DMS 273 treated with DMSO at 0.1 percent for 48 hours (cell line): ENCODE measurements at regions not wholly inside any gene's neighbourhood (a gene's known extent, or its start where the extent isn't known, plus 50 kb on each side); places are given as distances from the start of the nearest gene placed in this dataset.
A peak's percentile ranks its signal among the peaks of the same experiment; 100 is the strongest.
"Not testable (repeated sequence)": the region's sequence is repeated elsewhere in the genome, so short reads cannot be mapped to it uniquely, and the experiment has no call there.

ENCODE experiments used
- DNase-seq: peaks from one replicate; lab custom pipeline; 2025; lab: John Stamatoyannopoulos, UW

DNA sequence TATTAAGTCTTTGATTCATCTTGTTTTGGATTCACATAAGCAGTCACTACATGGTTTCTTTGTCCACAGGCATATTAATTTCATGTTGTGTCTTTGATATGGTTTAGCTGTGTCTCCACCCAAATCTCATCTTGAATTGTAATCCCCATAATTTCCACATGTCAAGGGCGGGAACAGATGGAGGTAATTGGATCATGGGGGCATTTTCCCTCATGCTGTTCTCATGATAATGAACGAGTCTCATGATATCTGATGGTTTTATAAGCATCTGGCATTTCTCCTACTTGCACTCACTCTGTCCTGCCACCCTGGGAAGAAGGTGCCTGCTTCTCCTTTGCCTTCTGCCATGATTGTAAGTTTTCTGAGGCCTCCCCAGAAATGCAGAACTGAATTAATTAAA, 1811.2 kb upstream of the PCDH10 start:
- peak; percentile 84 for DNase-seq

- no peak for DNase-seq
These were observed 1810.0 kb upstream of the PCDH10 start for GRCh38 chr4:131339137-131339536.

- no peak for DNase-seq
These were observed 1804.3 kb upstream of the PCDH10 start for GRCh38 chr4:131344761-131345160.

GRCh38 chr4:131347816-131348215, 1801.3 kb upstream of the PCDH10 start:
- DNase-seq = no peak

DNA sequence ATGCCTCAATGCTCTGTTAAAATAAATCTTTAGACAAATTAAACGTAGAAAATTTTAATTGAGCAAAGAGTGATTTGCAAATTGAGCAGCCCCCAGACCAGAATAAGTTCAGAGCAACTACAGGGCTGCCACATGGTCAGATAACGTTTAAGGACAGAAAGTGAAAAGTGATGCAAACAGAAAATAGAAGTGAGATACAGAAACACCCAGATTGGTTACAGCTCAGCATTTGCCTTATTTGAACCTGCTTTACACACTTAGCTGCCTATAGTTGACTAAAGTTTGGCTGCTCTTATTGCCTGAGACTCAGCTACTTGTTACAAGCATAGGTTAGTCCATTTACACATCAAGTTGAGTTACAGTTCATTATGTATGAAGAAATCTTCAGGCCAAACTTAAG, 1800.8 kb upstream of the PCDH10 start:
- no peak for DNase-seq

GRCh38 chr4:131352371-131352770, 1796.7 kb upstream of the PCDH10 start:
- DNase-seq = not testable (repeated sequence)

- no peak for DNase-seq
These were observed 1782.4 kb upstream of the PCDH10 start for GRCh38 chr4:131366714-131367113.

DNA sequence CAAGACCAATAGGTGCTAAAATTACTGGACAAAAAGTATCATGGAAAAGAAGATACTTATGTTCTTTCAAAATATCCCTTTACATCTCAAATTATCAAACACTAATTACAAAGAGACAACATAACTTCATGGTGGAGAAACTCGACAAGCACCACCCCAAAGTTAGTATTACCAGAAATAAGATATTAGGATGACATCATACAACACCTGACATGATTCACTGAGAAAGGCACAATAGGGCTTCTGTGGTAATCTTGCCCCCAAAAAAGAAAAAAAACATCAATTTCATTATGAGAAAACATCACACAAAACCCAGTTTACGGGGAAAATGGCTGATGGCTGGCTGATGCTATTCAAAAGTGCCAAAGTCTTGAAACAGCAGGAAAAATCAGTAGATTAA, 1781.7 kb upstream of the PCDH10 start:
- DNase-seq = no peak

DNA sequence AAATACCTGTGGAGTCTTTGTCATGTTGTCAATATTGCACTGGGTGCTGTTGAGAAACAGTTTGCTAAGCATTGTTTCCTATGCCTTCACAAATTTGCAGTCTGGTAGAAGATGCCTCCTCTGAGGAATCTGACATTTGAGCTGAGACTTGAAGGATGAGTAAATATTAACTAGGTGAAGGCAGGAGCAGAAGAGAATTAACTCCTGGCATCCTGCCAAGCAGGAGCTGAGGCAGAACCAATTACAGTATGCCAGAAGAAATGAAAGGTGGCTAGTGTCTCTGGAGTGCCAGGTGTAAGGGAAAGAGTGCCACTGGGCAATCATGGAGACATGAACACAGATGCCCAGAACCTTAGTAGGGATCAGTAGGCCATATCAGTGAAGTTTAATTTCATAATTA, 1778.2 kb upstream of the PCDH10 start:
- DNase-seq = no peak

GRCh38 chr4:131381055-131381454, 1768.0 kb upstream of the PCDH10 start:
- no peak for DNase-seq

DNA sequence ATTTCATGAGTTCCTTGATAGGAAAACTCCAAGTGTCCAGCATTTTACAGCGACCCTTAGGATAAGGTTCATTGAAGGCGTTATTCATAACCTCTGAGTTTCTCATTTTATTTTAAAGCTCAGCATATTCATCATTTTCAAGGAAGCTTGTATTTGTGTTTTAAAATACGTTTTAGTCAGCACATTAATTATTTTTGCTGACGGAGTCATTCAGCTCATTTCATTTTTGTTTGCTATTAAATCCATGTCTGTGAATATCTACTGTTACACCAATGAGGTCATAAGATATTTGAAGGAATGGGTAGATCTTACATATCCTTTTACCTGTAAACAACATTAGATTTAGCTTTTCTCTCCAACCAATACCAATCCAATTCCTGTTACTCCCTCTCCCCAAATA, 1766.3 kb upstream of the PCDH10 start:
- no peak for DNase-seq

DNA sequence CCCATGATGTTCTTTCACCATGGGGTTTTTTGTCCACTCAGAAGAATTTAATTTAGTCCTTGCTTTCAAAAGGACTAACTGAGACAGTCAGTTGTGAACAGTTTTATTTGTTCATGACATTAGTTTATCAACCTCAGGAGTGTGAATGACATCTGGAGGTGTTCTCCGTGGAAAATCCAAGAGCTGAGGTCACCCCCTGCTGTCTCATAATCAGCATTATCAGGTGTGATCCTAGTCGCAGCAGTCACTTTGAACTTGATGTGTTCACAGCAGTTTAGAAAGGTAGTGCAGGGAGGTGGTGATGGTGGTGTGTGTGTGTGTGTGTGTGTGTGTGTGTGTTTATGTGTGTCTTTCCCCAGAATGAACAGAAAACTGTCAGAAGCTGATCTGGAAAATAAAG, 1760.8 kb upstream of the PCDH10 start:
- DNase-seq = no peak

GRCh38 chr4:131408102-131408501, 1741.0 kb upstream of the PCDH10 start:
- DNase-seq = no peak

- DNase-seq = no peak
These were observed 1737.7 kb upstream of the PCDH10 start for GRCh38 chr4:131411393-131411792.

GRCh38 chr4:131419147-131419546, 1729.9 kb upstream of the PCDH10 start:
- no peak for DNase-seq

- no peak for DNase-seq
These were observed 1722.9 kb upstream of the PCDH10 start for GRCh38 chr4:131426023-131426758.

DNA sequence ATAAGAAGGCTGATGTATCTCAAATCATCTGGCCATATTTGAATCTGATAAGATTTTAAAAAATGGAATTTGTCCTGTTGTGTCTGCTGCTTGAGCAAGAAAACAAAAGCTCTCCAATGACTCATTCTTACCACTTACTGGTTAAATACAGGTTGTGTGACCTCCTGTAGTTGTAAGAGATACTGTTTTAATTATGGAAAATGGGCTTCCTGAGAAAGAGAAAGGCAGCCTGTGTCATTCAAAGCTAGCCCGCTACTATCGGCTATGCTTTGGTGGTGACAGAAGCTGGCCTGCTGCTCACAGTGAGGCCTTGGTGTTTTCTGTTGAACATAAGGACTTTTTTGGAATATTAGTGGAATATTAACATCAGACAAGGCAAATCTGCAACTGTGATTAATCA, 1722.1 kb upstream of the PCDH10 start:
- no peak for DNase-seq

DNA sequence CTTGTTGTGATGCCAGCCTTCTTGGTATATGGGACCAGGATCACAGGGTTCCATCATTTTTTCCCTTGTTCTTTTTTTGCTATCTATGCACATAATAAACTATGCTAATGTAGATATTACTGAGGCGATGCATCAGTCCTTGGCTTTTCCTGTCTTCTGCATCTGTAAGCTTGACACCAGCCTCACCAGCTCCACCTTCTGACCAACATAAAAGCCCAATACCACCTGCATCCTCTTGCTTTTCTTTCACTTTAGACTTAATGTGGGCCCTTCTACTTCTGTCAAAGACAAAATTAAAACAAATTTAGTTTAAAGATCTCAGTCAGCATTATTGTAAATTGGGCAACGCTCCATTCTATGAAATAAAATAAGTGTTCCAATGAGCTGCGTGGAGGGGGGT, 1718.8 kb upstream of the PCDH10 start:
- DNase-seq = no peak

DNA sequence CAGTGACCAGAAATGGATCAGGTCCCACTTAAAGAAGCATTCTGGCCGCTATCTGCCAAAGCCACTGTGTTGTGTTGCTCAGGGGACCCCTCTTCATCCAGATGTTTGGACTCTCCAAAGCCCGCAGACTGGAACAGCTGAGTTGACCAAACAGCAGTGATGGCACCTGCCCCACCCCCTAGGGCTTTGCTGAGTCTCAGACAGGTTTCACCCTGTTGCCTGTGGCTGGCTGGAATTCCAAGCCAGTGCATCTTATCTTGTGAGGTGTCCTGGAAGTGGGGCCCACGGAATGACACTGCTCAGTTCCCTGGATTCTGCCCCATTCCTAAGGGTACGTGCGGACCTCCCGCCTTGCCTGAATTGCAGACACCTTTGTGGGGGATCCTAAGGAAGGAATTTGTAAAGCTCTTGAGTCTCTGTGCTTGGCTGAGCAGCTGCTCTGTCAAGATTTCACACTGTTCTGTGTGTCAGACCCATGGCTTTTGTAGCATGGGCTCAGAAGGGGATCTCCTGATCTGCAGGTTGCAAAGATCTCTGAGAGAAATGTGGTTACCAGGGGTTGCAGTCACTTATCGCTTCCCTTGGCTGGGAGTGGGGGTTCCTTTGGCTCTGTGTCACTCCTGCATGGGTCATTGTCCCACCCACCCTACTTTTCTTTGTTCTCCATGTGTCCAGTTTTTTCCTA, 1707.9 kb upstream of the PCDH10 start:
- no peak for DNase-seq

GRCh38 chr4:131447883-131448282, 1701.2 kb upstream of the PCDH10 start:
- no peak for DNase-seq

- DNase-seq = no peak
These were observed 1698.4 kb upstream of the PCDH10 start for GRCh38 chr4:131450572-131451209.

DNA sequence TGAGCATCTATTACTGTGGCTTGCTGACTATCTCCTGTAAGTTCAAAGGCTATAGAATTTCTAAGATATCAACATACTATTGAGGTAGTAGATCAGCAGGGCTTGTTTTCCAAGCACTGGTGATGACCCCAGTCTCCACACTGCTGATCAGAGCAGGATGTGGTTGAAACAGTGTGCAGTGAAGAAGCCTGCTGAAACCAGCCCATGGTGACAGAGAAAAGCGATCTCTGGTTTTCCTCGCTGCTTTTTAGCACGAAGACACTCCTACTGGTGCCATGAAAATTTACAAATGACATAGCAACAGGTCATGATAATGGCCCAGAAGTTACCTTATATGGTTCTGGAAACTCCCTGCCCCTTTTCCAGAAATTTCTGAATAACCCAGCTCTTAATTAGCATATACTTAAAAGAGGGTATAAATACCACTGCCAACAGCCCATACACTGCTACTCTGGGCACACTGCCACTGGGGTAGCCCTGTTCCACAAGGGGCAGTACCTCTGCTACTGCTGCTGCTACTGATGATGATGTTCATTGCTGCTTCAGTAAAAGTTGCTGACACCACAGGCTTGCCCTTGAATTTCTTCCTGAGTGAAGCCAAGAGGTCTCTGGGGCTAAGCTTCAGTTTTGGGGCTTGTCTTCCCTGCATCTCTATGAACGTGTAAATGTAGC, 1689.5 kb upstream of the PCDH10 start:
- peak; percentile 72 for DNase-seq

- DNase-seq = no peak
These were observed 1678.7 kb upstream of the PCDH10 start for GRCh38 chr4:131470360-131470759.
